Neural cell (in vitro differentiated cells): ENCODE measurements at regions not wholly inside any gene's neighbourhood (a gene's known extent, or its start where the extent isn't known, plus 50 kb on each side); places are given as distances from the start of the nearest gene placed in this dataset.

Source experiments
- CTCF ChIP-seq: fragments of 450-650 bp; IDR thresholded peaks from 2 replicates; pipeline ENCODE4 v1.5.1; 2014; ENCODE audit warnings: antibody characterized with exemption, mild to moderate bottlenecking, moderate library complexity; ENCODE audit not compliant: poor library complexity, severe bottlenecking
- EZH2 ChIP-seq: fragments of 200-600, 300-800 bp; shearing (Covaris generic), sonication (generic); IDR thresholded peaks from 2 replicates; pipeline ENCODE4 v1.6.1; 2014; ENCODE audit warnings: antibody characterized with exemption, low read length, borderline replicate concordance, mild to moderate bottlenecking; ENCODE audit not compliant: insufficient read depth, poor library complexity, severe bottlenecking
- POLR2AphosphoS5 ChIP-seq: IDR thresholded peaks from 2 replicates; pipeline ENCODE4 v1.6.1; 2012
- RAD21 ChIP-seq: fragments of 450-650 bp; conservative IDR thresholded peaks from 2 replicates; pipeline ENCODE4 v1.6.1; 2014; ENCODE audit warnings: antibody characterized with exemption, mild to moderate bottlenecking, moderate library complexity

DNA sequence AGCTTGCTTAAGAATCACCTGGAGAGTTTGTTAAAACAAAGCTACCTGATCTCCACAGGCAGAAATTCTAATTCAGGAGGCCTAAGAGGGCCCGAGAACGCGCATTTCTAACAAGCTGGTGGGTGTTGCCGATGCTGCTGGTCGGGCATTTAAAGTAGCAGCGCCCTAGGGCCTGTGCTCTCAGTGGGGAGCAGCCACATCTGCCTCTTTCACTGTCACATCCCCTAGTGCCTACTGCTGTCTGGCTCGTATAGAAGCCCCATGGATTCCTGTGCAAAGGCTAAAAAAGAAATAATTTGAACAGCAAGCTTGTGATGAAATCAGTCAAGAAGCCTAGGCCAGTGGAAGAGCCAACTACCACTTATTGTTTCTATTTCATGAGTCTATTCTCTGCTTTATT, 126.7 kb upstream of the SMIM21 start:
- TF ChIP-seq CTCF (no peak), POLR2AphosphoS5 (no peak), EZH2 (no peak), RAD21 (no peak)
